Keratinocyte (primary cell): ENCODE measurements at regions not wholly inside any gene's neighbourhood (a gene's known extent, or its start where the extent isn't known, plus 50 kb on each side); places are given as distances from the start of the nearest gene placed in this dataset.
"Not testable (repeated sequence)": the region's sequence is repeated elsewhere in the genome, so short reads cannot be mapped to it uniquely, and the experiment has no call there.

ENCODE experiments used
- DNase-seq: peaks from one replicate; pipeline ENCODE4 v3.0.0-alpha.2; 2011; ENCODE audit warnings: low read depth, missing footprints, low spot score
- FAIRE-seq: peaks from 2 replicates; lab custom pipeline; 2011; peaks lifted over from hg19 to GRCh38; lab: Jason Lieb, UNC
- H2AFZ ChIP-seq: 2 replicates; pipeline ENCODE4 v1.6.0; 2012; ENCODE audit warnings: low read length, control low read depth, inconsistent platforms; ENCODE audit not compliant: control insufficient read depth
- H3K27ac ChIP-seq: 2 replicates; pipeline ENCODE4 v1.5.1; 2011; ENCODE audit warnings: low read length; ENCODE audit not compliant: control insufficient read depth, insufficient read depth
- H3K27me3 ChIP-seq: 3 replicates; pipeline ENCODE4 v1.6.0; 2011; ENCODE audit warnings: low read length; ENCODE audit not compliant: control insufficient read depth, insufficient read depth; ENCODE audit errors: extremely low read depth
- H3K36me3 ChIP-seq, 2 experiments: 2 replicates in 1 of 2; 3 replicates in 1 of 2; pipeline ENCODE4 v1.5.1; 2011; ENCODE audit warnings: low read length in 2 of 2, mild to moderate bottlenecking in 1 of 2; ENCODE audit not compliant: control insufficient read depth in 2 of 2, insufficient read depth in 2 of 2; ENCODE audit errors: extremely low read depth in 1 of 2
- H3K4me1 ChIP-seq: 3 replicates; pipeline ENCODE4 v1.5.1; 2011; ENCODE audit warnings: low read length; ENCODE audit not compliant: control insufficient read depth, insufficient read depth; ENCODE audit errors: extremely low read depth
- H3K4me2 ChIP-seq: 3 replicates; pipeline ENCODE4 v1.6.0; 2011; ENCODE audit warnings: low read depth, low read length; ENCODE audit not compliant: control insufficient read depth, insufficient read depth; ENCODE audit errors: extremely low read depth
- H3K4me3 ChIP-seq, 3 experiments: fragments of 200-600 bp in 1 of 3; sonication (generic) in 1 of 3; 2 replicates in 2 of 3; 3 replicates in 1 of 3; pipeline ENCODE4 v1.5.1; 2011 to 2016; ENCODE audit warnings: low read length in 3 of 3, mild to moderate bottlenecking in 3 of 3, control low read depth in 2 of 3, inconsistent platforms in 1 of 3, low read depth in 1 of 3, mixed read lengths in 1 of 3, mixed run types in 1 of 3, moderate library complexity in 1 of 3; ENCODE audit not compliant: control insufficient read depth in 2 of 3, insufficient read depth in 2 of 3; ENCODE audit errors: extremely low read depth in 1 of 3
- H3K79me2 ChIP-seq: 2 replicates; pipeline ENCODE4 v1.6.0; 2012; ENCODE audit warnings: low read length; ENCODE audit not compliant: control insufficient read depth, insufficient read depth
- H3K9ac ChIP-seq: 3 replicates; pipeline ENCODE4 v1.6.0; 2011; ENCODE audit warnings: low read length; ENCODE audit not compliant: control insufficient read depth, insufficient read depth; ENCODE audit errors: extremely low read depth
- H3K9me1 ChIP-seq: 3 replicates; pipeline ENCODE4 v1.6.0; 2011; ENCODE audit warnings: low read length; ENCODE audit not compliant: control insufficient read depth, insufficient read depth; ENCODE audit errors: extremely low read depth
- H3K9me3 ChIP-seq: 2 replicates; pipeline ENCODE4 v1.5.1; 2012; ENCODE audit warnings: low read depth, low read length; ENCODE audit not compliant: control insufficient read depth
- H4K20me1 ChIP-seq: 3 replicates; pipeline ENCODE4 v1.6.0; 2011; ENCODE audit warnings: low read length; ENCODE audit not compliant: control insufficient read depth, insufficient read depth; ENCODE audit errors: extremely low read depth
- EZH2 ChIP-seq: IDR thresholded peaks from one replicate; pipeline ENCODE4 v1.6.1; 2012; ENCODE audit warnings: inconsistent platforms, mild to moderate bottlenecking, low read length, moderate library complexity
- dilution Hi-C: fragments of 300-500 bp; cut with MboI; formaldehyde crosslinking; loops from one replicate; pipeline ENCODE4 v1.7.0; 2020; ENCODE audit warnings: low sequenced_read_pairs; ENCODE audit not compliant: extremely low pct_ligation_motif_present
- TF ChIP-seq, protein P1 (sequence below), 3 experiments: IDR thresholded peaks in 1 of 3; conservative IDR thresholded peaks in 1 of 3; optimal IDR thresholded peaks in 1 of 3; 2 replicates in 2 of 3; 3 replicates in 1 of 3; pipeline versions ENCODE3 to v1.5.1; 2011; ENCODE audit warnings: low read length in 3 of 3, mild to moderate bottlenecking in 3 of 3, moderate library complexity in 2 of 3, control low read depth in 1 of 3, inconsistent platforms in 1 of 3; ENCODE audit not compliant: insufficient read depth in 2 of 3; ENCODE audit errors: extremely low read depth in 1 of 3

DNA sequence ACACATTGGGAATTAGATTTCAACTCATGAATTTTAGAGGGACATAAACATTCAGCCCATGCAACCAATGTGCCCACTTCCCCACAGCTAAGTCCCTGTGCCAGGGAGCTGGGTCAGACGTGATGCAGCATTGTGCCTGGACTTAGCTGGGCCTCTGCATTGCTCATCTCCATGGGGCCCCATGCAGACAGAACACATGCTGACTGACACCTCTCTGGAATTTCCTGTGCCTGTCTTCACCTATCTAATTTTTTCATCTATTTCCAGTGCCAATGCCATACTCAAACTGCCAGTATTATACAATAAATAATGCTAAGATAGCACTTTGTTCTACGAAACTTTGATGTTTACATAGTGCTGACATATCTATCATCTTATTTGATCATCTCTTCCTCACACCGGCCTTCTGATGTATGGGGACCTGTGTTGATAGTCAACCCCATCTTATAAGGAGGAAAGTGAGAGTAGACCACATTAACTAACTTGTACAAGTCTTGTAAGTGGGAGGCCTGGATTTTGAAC, 92.2 kb downstream of the CDC42EP3 start:
- no peaks in the 10 kb centered on the region for H3K79me2 ChIP-seq
- no peaks in the 10 kb centered on the region for H3K36me3 ChIP-seq
- TF ChIP-seq EZH2, result no peak
- no peak for DNase-seq
- no peaks in the 10 kb centered on the region for H3K9me1 ChIP-seq
- dilution Hi-C loops, result no loop called here
- no peak overlapping the region for H3K4me2 ChIP-seq
- H4K20me1 ChIP-seq, result no peaks in the 10 kb centered on the region
- H3K9ac ChIP-seq, result no peak overlapping the region
- H3K27me3 ChIP-seq, result no peaks in the 10 kb centered on the region
- H3K27ac ChIP-seq, result no peak overlapping the region
- H3K4me1 ChIP-seq, result peaks cover 16% of the 10 kb centered on the region
- no peak overlapping the region for H2AFZ ChIP-seq
- peaks cover 3% of the 10 kb centered on the region for H3K9me3 ChIP-seq
- no peak for FAIRE-seq
- H3K4me3 ChIP-seq, result no peak overlapping the region

DNA sequence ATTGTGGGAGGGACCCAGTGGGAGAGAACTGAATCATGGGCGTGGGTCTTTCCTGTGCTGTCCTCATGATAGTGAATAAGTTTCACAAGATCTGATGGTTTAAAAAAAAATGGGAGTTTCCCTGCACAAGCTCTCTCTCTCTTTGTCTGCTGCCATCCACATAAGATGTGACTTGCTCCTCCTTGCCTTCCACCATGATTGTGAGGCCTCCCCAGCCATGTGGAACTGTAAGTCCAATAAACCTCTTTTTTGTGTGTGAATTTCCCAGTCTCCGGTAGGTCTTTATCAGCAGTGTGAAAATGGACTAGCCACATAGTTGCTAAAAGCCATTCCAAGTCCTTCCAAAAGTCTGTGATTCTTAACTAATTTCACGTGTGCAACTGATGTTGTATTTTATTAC, 91.5 kb downstream of the CDC42EP3 start:
- H3K9me3 ChIP-seq, H3K9ac ChIP-seq, H3K27ac ChIP-seq, H3K4me2 ChIP-seq, H2AFZ ChIP-seq, H3K4me3 ChIP-seq, H4K20me1 ChIP-seq, H3K36me3 ChIP-seq, DNase-seq, H3K9me1 ChIP-seq, FAIRE-seq, H3K27me3 ChIP-seq, dilution Hi-C loops, H3K79me2 ChIP-seq: not testable (repeated sequence)
- H3K4me1 ChIP-seq, result peaks cover 23% of the 10 kb centered on the region

DNA sequence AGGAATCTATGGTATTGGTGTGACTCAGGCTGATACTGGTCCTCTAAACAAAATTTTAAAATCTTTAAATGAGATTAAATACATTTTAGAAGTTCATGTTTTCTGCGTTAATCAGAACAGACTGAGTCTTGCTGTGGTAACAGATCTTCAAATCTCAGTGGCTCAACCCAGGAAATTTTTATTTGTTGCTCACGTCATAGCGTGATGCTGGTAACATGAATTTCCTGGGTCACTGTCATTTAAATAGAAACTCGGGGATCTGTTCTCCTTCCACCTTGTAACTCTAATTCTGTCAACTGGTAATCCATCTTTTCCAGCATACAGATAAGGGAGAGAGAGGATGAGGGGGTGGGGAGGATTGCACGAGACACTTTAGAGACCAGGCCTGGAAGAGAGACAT, 90.0 kb downstream of the CDC42EP3 start:
- DNase-seq, result no peak
- peaks cover 3% of the 10 kb centered on the region for H3K9me3 ChIP-seq
- TF ChIP-seq, protein P1, sequence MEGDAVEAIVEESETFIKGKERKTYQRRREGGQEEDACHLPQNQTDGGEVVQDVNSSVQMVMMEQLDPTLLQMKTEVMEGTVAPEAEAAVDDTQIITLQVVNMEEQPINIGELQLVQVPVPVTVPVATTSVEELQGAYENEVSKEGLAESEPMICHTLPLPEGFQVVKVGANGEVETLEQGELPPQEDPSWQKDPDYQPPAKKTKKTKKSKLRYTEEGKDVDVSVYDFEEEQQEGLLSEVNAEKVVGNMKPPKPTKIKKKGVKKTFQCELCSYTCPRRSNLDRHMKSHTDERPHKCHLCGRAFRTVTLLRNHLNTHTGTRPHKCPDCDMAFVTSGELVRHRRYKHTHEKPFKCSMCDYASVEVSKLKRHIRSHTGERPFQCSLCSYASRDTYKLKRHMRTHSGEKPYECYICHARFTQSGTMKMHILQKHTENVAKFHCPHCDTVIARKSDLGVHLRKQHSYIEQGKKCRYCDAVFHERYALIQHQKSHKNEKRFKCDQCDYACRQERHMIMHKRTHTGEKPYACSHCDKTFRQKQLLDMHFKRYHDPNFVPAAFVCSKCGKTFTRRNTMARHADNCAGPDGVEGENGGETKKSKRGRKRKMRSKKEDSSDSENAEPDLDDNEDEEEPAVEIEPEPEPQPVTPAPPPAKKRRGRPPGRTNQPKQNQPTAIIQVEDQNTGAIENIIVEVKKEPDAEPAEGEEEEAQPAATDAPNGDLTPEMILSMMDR (optimal IDR thresholded peaks at IDR 0.05 in 1 of 3, IDR thresholded peaks at IDR 0.05 in 1 of 3, conservative IDR thresholded peaks at IDR 0.05 in 1 of 3; ENCODE audit: extremely low read depth in 1 of 3, insufficient read depth in 2 of 3, low read length in 3 of 3), result no peak
- no peak for TF ChIP-seq EZH2
- H3K36me3 ChIP-seq, result no peaks in the 10 kb centered on the region
- dilution Hi-C loops, result no loop called here
- H3K79me2 ChIP-seq, result no peaks in the 10 kb centered on the region
- H3K27ac ChIP-seq, result no peak overlapping the region
- no peak overlapping the region for H3K9ac ChIP-seq
- no peak for FAIRE-seq
- H3K4me3 ChIP-seq, result no peak overlapping the region
- no peaks in the 10 kb centered on the region for H3K9me1 ChIP-seq
- no peaks in the 10 kb centered on the region for H4K20me1 ChIP-seq
- H2AFZ ChIP-seq, result no peak overlapping the region
- H3K4me2 ChIP-seq, result no peak overlapping the region
- H3K4me1 ChIP-seq, result peaks cover 38% of the 10 kb centered on the region
- H3K27me3 ChIP-seq, result no peaks in the 10 kb centered on the region
